ENCODE measurements at regions not wholly inside any gene's neighbourhood (a gene's known extent, or its start where the extent isn't known, plus 50 kb on each side); places are given as distances from the start of the nearest gene placed in this dataset.

- Histone ChIP-seq H3K4me3 (ENCODE audit: low read length) (no peak overlapping the region), H3K4me1 (ENCODE audit: insufficient read depth, low read length) (peaks cover 5% of the 10 kb centered on the region; the same call in 1 of the 2 replicates), H3K9me3 (ENCODE audit: insufficient read depth, low read depth, low read length) (no peaks in the 10 kb centered on the region), H3K27ac (ENCODE audit: low read depth, low read length) (no peak overlapping the region), H3K9ac (ENCODE audit: low read depth, low read length) (no peak overlapping the region), H3K27me3 (ENCODE audit: insufficient read depth, low read length) (no peaks in the 10 kb centered on the region), H3K36me3 (ENCODE audit: insufficient read depth, low read length) (no peaks in the 10 kb centered on the region)
- WGBS: 93% methylated on average over 10 of the region's 10 CpGs
Observed at GRCh38 chr20:48147311-48147710, 362.0 kb upstream of the SULF2 start.

GRCh38 chr20:48146877-48147276 lies 361.6 kb upstream of the SULF2 start:
- H3K4me1 ChIP-seq (ENCODE audit: insufficient read depth, low read length): peaks cover 5% of the 10 kb centered on the region; the same call in 1 of the 2 replicates
- H3K9ac ChIP-seq (ENCODE audit: low read depth, low read length): no peak overlapping the region
- 91% methylated on average over 7 of the region's 7 CpGs for WGBS
- H3K9me3 ChIP-seq (ENCODE audit: insufficient read depth, low read depth, low read length): 0 out of 2 replicates have a peak, but pooled peaks cover under 1% of the 10 kb centered on the region
- no peak overlapping the region for H3K4me3 ChIP-seq (ENCODE audit: low read length)
- no peaks in the 10 kb centered on the region for H3K36me3 ChIP-seq (ENCODE audit: insufficient read depth, low read length)
- no peak overlapping the region for H3K27ac ChIP-seq (ENCODE audit: low read depth, low read length)
- H3K27me3 ChIP-seq (ENCODE audit: insufficient read depth, low read length): no peaks in the 10 kb centered on the region

GRCh38 chr20:48146308-48146707 lies 361.0 kb upstream of the SULF2 start:
- Histone ChIP-seq H3K4me1 (ENCODE audit: insufficient read depth, low read length) (peaks cover 5% of the 10 kb centered on the region; the same call in 1 of the 2 replicates), H3K9ac (ENCODE audit: low read depth, low read length) (no peak overlapping the region), H3K4me3 (ENCODE audit: low read length) (no peak overlapping the region), H3K36me3 (ENCODE audit: insufficient read depth, low read length) (no peaks in the 10 kb centered on the region), H3K27ac (ENCODE audit: low read depth, low read length) (no peak overlapping the region), H3K27me3 (ENCODE audit: insufficient read depth, low read length) (no peaks in the 10 kb centered on the region), H3K9me3 (ENCODE audit: insufficient read depth, low read depth, low read length) (peaks cover 5% of the 10 kb centered on the region)
- 93% methylated on average over 2 of the region's 3 CpGs for WGBS

GRCh38 chr20:48143435-48144081 lies 358.3 kb upstream of the SULF2 start:
- Histone ChIP-seq H3K27ac (ENCODE audit: low read depth, low read length) (no peak overlapping the region), H3K4me3 (ENCODE audit: low read length) (no peak overlapping the region), H3K36me3 (ENCODE audit: insufficient read depth, low read length) (no peaks in the 10 kb centered on the region), H3K9me3 (ENCODE audit: insufficient read depth, low read depth, low read length) (peaks cover 11% of the 10 kb centered on the region), H3K4me1 (ENCODE audit: insufficient read depth, low read length) (peaks cover 5% of the 10 kb centered on the region; the same call in 1 of the 2 replicates), H3K9ac (ENCODE audit: low read depth, low read length) (no peak overlapping the region), H3K27me3 (ENCODE audit: insufficient read depth, low read length) (no peaks in the 10 kb centered on the region)
- WGBS: 90% methylated on average over 10 of the region's 10 CpGs

- Histone ChIP-seq H3K36me3 (ENCODE audit: insufficient read depth, low read length) (no peaks in the 10 kb centered on the region), H3K4me1 (ENCODE audit: insufficient read depth, low read length) (peaks cover 5% of the 10 kb centered on the region; the same call in 1 of the 2 replicates), H3K9ac (ENCODE audit: low read depth, low read length) (no peak overlapping the region), H3K27ac (ENCODE audit: low read depth, low read length) (no peak overlapping the region), H3K9me3 (ENCODE audit: insufficient read depth, low read depth, low read length) (peaks cover 11% of the 10 kb centered on the region), H3K27me3 (ENCODE audit: insufficient read depth, low read length) (no peaks in the 10 kb centered on the region), H3K4me3 (ENCODE audit: low read length) (no peak overlapping the region)
- WGBS: 91% methylated on average over 6 of the region's 6 CpGs
Observed at GRCh38 chr20:48142516-48142773, 357.2 kb upstream of the SULF2 start.

GRCh38 chr20:48141660-48142515 lies 356.6 kb upstream of the SULF2 start:
- Histone ChIP-seq H3K27ac (ENCODE audit: low read depth, low read length) (no peak overlapping the region), H3K4me1 (ENCODE audit: insufficient read depth, low read length) (peaks cover 5% of the 10 kb centered on the region; the same call in 1 of the 2 replicates), H3K9ac (ENCODE audit: low read depth, low read length) (no peak overlapping the region), H3K4me3 (ENCODE audit: low read length) (no peak overlapping the region), H3K9me3 (ENCODE audit: insufficient read depth, low read depth, low read length) (peaks cover 11% of the 10 kb centered on the region), H3K36me3 (ENCODE audit: insufficient read depth, low read length) (no peaks in the 10 kb centered on the region), H3K27me3 (ENCODE audit: insufficient read depth, low read length) (no peaks in the 10 kb centered on the region)
- WGBS: 89% methylated on average over 5 of the region's 5 CpGs

- Histone ChIP-seq H3K27me3 (ENCODE audit: insufficient read depth, low read length) (no peaks in the 10 kb centered on the region), H3K27ac (ENCODE audit: low read depth, low read length) (no peak overlapping the region)
Observed at GRCh38 chr20:48139262-48140041, 354.2 kb upstream of the SULF2 start.

GRCh38 chr20:48132834-48133233 lies 347.6 kb upstream of the SULF2 start:
- Histone ChIP-seq H3K27ac (ENCODE audit: low read depth, low read length) (no peak overlapping the region), H3K4me1 (ENCODE audit: insufficient read depth, low read length) (peaks cover 8% of the 10 kb centered on the region; the same call in 1 of the 2 replicates), H3K36me3 (ENCODE audit: insufficient read depth, low read length) (no peaks in the 10 kb centered on the region), H3K27me3 (ENCODE audit: insufficient read depth, low read length) (no peaks in the 10 kb centered on the region), H3K4me3 (ENCODE audit: low read length) (no peak overlapping the region), H3K9ac (ENCODE audit: low read depth, low read length) (no peak overlapping the region), H3K9me3 (ENCODE audit: insufficient read depth, low read depth, low read length) (peaks cover 6% of the 10 kb centered on the region; the same call in 1 of the 2 replicates)

More at GRCh38 chr20:48139262-48140041, 354.2 kb upstream of the SULF2 start:
- peaks cover 11% of the 10 kb centered on the region for H3K9me3 ChIP-seq (ENCODE audit: insufficient read depth, low read depth, low read length)
- no peak overlapping the region for H3K9ac ChIP-seq (ENCODE audit: low read depth, low read length)
- H3K4me1 ChIP-seq (ENCODE audit: insufficient read depth, low read length): peaks cover 5% of the 10 kb centered on the region; the same call in 1 of the 2 replicates
- no peak overlapping the region for H3K4me3 ChIP-seq (ENCODE audit: low read length)
- 97% methylated on average over 6 of the region's 6 CpGs for WGBS
- no peaks in the 10 kb centered on the region for H3K36me3 ChIP-seq (ENCODE audit: insufficient read depth, low read length)

GRCh38 chr20:48131581-48131980 lies 346.3 kb upstream of the SULF2 start:
- Histone ChIP-seq H3K27ac (ENCODE audit: low read depth, low read length) (no peak overlapping the region), H3K27me3 (ENCODE audit: insufficient read depth, low read length) (no peaks in the 10 kb centered on the region), H3K9ac (ENCODE audit: low read depth, low read length) (no peak overlapping the region), H3K9me3 (ENCODE audit: insufficient read depth, low read depth, low read length) (peaks cover 6% of the 10 kb centered on the region; the same call in 1 of the 2 replicates), H3K4me3 (ENCODE audit: low read length) (no peak overlapping the region), H3K4me1 (ENCODE audit: insufficient read depth, low read length) (peaks cover 8% of the 10 kb centered on the region; the same call in 1 of the 2 replicates), H3K36me3 (ENCODE audit: insufficient read depth, low read length) (no peaks in the 10 kb centered on the region)
- WGBS: 83% methylated on average over 1 of the region's 3 CpGs

GRCh38 chr20:48129345-48129942 lies 344.2 kb upstream of the SULF2 start:
- Histone ChIP-seq H3K4me1 (ENCODE audit: insufficient read depth, low read length) (peaks cover 8% of the 10 kb centered on the region; the same call in 1 of the 2 replicates), H3K36me3 (ENCODE audit: insufficient read depth, low read length) (no peaks in the 10 kb centered on the region), H3K9me3 (ENCODE audit: insufficient read depth, low read depth, low read length) (peaks cover 6% of the 10 kb centered on the region; the same call in 1 of the 2 replicates), H3K27ac (ENCODE audit: low read depth, low read length) (no peak overlapping the region), H3K27me3 (ENCODE audit: insufficient read depth, low read length) (no peaks in the 10 kb centered on the region), H3K9ac (ENCODE audit: low read depth, low read length) (no peak overlapping the region), H3K4me3 (ENCODE audit: low read length) (no peak overlapping the region)
- 72% methylated on average over 5 of the region's 5 CpGs for WGBS
